H1 (cell line): ENCODE measurements at regions not wholly inside any gene's neighbourhood (a gene's known extent, or its start where the extent isn't known, plus 50 kb on each side); places are given as distances from the start of the nearest gene placed in this dataset.
"Not testable (repeated sequence)": the region's sequence is repeated elsewhere in the genome, so short reads cannot be mapped to it uniquely, and the experiment has no call there.

Experiments used
- CTCF ChIA-PET: fragments of 300-600 bp; sonication (Branson Sonifier 250); formaldehyde crosslinking; loops from one replicate; lab custom pipeline; 2021; ENCODE audit not compliant: partially characterized antibody; lab: Charles Lee
- POLR2A ChIA-PET: fragments of 300-600 bp; sonication (Branson Sonifier 250); formaldehyde crosslinking; loops from one replicate; lab custom pipeline; 2021; ENCODE audit warnings: inconsistent platforms; ENCODE audit not compliant: partially characterized antibody; lab: Charles Lee
- DNase-seq, 2 experiments: peaks; one replicate each; pipeline versions ENCODE4 v3.0.0 to v3.0.0-alpha.2; 2010 to 2022; ENCODE audit warnings: low spot score in 2 of 2, low read depth in 1 of 2, mixed read lengths in 1 of 2
- FAIRE-seq: peaks from 2 replicates; lab custom pipeline; 2011; peaks lifted over from hg19 to GRCh38; lab: Jason Lieb, UNC
- H2AFZ ChIP-seq: 2 replicates; pipeline ENCODE4 v1.8.1; 2012; ENCODE audit warnings: low read length, inconsistent platforms
- H2AK5ac ChIP-seq: 2 replicates; pipeline ENCODE4 v1.6.1; 2013; ENCODE audit warnings: low read depth, low read length
- H2BK120ac ChIP-seq: replicated peaks from 2 replicates; pipeline ENCODE3; 2013; ENCODE audit warnings: low read depth, low read length, inconsistent platforms
- H2BK12ac ChIP-seq: 2 replicates; pipeline ENCODE4 v1.6.1; 2013; ENCODE audit warnings: low read depth, low read length
- H2BK15ac ChIP-seq: 2 replicates; pipeline ENCODE4 v1.6.1; 2013; ENCODE audit warnings: low read length
- H2BK20ac ChIP-seq: 2 replicates; pipeline ENCODE4 v1.6.1; 2013; ENCODE audit warnings: low read length
- H2BK5ac ChIP-seq: 2 replicates; pipeline ENCODE4 v1.6.1; 2013; ENCODE audit warnings: low read depth, low read length
- H3K14ac ChIP-seq: 2 replicates; pipeline ENCODE4 v1.6.1; 2013; ENCODE audit warnings: inconsistent platforms; ENCODE audit not compliant: insufficient read length
- H3K18ac ChIP-seq: 2 replicates; pipeline ENCODE4 v1.6.1; 2013; ENCODE audit warnings: low read length; ENCODE audit errors: extremely low read depth
- H3K23ac ChIP-seq: 2 replicates; pipeline ENCODE4 v1.6.1; 2013; ENCODE audit warnings: inconsistent platforms; ENCODE audit not compliant: insufficient read length
- H3K23me2 ChIP-seq: 2 replicates; pipeline ENCODE4 v1.6.1; 2013; ENCODE audit warnings: low read depth, low read length
- H3K27ac ChIP-seq: 2 replicates; pipeline ENCODE4 v1.6.1; 2011; ENCODE audit warnings: low read depth, low read length, inconsistent platforms
- H3K27me3 ChIP-seq, 4 experiments: replicated peaks in 1 of 4; 1 replicate in 1 of 4; 2 replicates in 3 of 4; pipeline versions ENCODE4 v1.6.1 to v1.8.1; 2011 to 2013; ENCODE audit warnings: low read length in 3 of 4, mild to moderate bottlenecking in 3 of 4, inconsistent platforms in 2 of 4, mixed read lengths in 2 of 4, moderate library complexity in 1 of 4; ENCODE audit not compliant: control insufficient read depth in 3 of 4, insufficient read depth in 3 of 4; ENCODE audit errors: extremely low read depth in 1 of 4
- H3K36me3 ChIP-seq, 4 experiments: 2 replicates each; pipeline versions ENCODE4 v1.6.1 to v1.8.1; 2011 to 2013; ENCODE audit warnings: mild to moderate bottlenecking in 4 of 4, low read length in 3 of 4, moderate library complexity in 2 of 4, control low read depth in 1 of 4, inconsistent platforms in 1 of 4; ENCODE audit not compliant: insufficient read depth in 4 of 4, control insufficient read depth in 2 of 4
- H3K4ac ChIP-seq: replicated peaks from 2 replicates; pipeline ENCODE3; 2013; ENCODE audit warnings: low read length, low read depth, mixed read lengths, inconsistent platforms; ENCODE audit not compliant: insufficient read length
- H3K4me1 ChIP-seq, 4 experiments: replicated peaks in 1 of 4; 1 replicate in 1 of 4; 2 replicates in 3 of 4; pipeline versions ENCODE4 v1.6.1 to v1.8.1; 2011 to 2013; ENCODE audit warnings: low read length in 3 of 4, inconsistent platforms in 2 of 4, mixed read lengths in 1 of 4; ENCODE audit not compliant: insufficient read depth in 4 of 4, control insufficient read depth in 3 of 4
- H3K4me2 ChIP-seq, 2 experiments: 2 replicates each; pipeline versions ENCODE4 v1.6.1 to v1.8.1; 2011 to 2013; ENCODE audit warnings: low read depth in 2 of 2, low read length in 2 of 2, control low read depth in 1 of 2, inconsistent platforms in 1 of 2, mild to moderate bottlenecking in 1 of 2; ENCODE audit not compliant: insufficient read depth in 1 of 2
- H3K4me3 ChIP-seq, 4 experiments: fragments of 200-600, 300-600 bp in 1 of 4; sonication (generic), shearing (Covaris generic), sonication (Bioruptor Twin) in 1 of 4; 2 replicates each; pipeline versions ENCODE4 v1.5.1 to v1.8.1; 2011 to 2016; ENCODE audit warnings: low read length in 4 of 4, low read depth in 3 of 4, control low read depth in 2 of 4, inconsistent platforms in 2 of 4, mild to moderate bottlenecking in 2 of 4, mixed read lengths in 1 of 4, moderate library complexity in 1 of 4; ENCODE audit not compliant: insufficient read depth in 2 of 4; ENCODE audit errors: extremely low read depth in 1 of 4
- H3K56ac ChIP-seq: replicated peaks from 2 replicates; pipeline ENCODE3; 2013; ENCODE audit warnings: low read depth, mild to moderate bottlenecking, mixed read lengths, low read length, inconsistent platforms; ENCODE audit not compliant: insufficient read length
- H3K79me1 ChIP-seq: 2 replicates; pipeline ENCODE4 v1.6.1; 2013; ENCODE audit warnings: low read depth, low read length, control low read depth
- H3K79me2 ChIP-seq, 2 experiments: 2 replicates each; pipeline versions ENCODE4 v1.6.1 to v1.8.1; 2012 to 2013; ENCODE audit warnings: low read length in 2 of 2, mild to moderate bottlenecking in 2 of 2, inconsistent platforms in 1 of 2; ENCODE audit not compliant: insufficient read depth in 2 of 2, control insufficient read depth in 1 of 2
- H3K9ac ChIP-seq, 4 experiments: replicated peaks in 1 of 4; 1 replicate in 1 of 4; 2 replicates in 3 of 4; pipeline versions ENCODE4 v1.6.1 to v1.8.1; 2011 to 2013; ENCODE audit warnings: low read depth in 3 of 4, low read length in 3 of 4, control low read depth in 2 of 4, mild to moderate bottlenecking in 2 of 4, moderate library complexity in 2 of 4, inconsistent platforms in 1 of 4; ENCODE audit errors: extremely low read depth in 1 of 4
- H3K9me3 ChIP-seq, 2 experiments: 2 replicates each; pipeline versions ENCODE4 v1.6.1 to v1.8.1; 2012 to 2013; ENCODE audit warnings: mild to moderate bottlenecking in 2 of 2, moderate library complexity in 2 of 2, control low read depth in 1 of 2, inconsistent platforms in 1 of 2, low read depth in 1 of 2, low read length in 1 of 2, mixed read lengths in 1 of 2; ENCODE audit not compliant: insufficient read depth in 2 of 2
- H4K20me1 ChIP-seq, 2 experiments: replicated peaks in 1 of 2; 2 replicates each; pipeline versions ENCODE3 to v1.8.1; 2011 to 2013; ENCODE audit warnings: inconsistent platforms in 2 of 2, low read length in 2 of 2, mild to moderate bottlenecking in 1 of 2; ENCODE audit not compliant: insufficient read depth in 2 of 2, control insufficient read depth in 1 of 2
- H4K5ac ChIP-seq: 2 replicates; pipeline ENCODE4 v1.6.1; 2013; ENCODE audit warnings: low read length, low read depth, mixed read lengths, inconsistent platforms; ENCODE audit not compliant: insufficient read length
- H4K8ac ChIP-seq: 2 replicates; pipeline ENCODE4 v1.8.0; 2013; ENCODE audit warnings: mild to moderate bottlenecking, moderate library complexity, low read length, inconsistent platforms; ENCODE audit not compliant: insufficient read depth; ENCODE audit errors: extremely low read depth
- H4K91ac ChIP-seq: replicated peaks from 2 replicates; pipeline ENCODE3; 2013; ENCODE audit warnings: low read length, mixed read lengths, inconsistent platforms; ENCODE audit not compliant: insufficient read length
- ASH2L ChIP-seq: fragments of 200-600, 300-600 bp; sonication (generic); IDR thresholded peaks from one replicate; pipeline ENCODE4 v1.7.1; 2017; ENCODE audit warnings: low read length
- RBBP5 ChIP-seq: IDR thresholded peaks from 2 replicates; pipeline ENCODE4 v1.7.1; 2012; ENCODE audit warnings: low read depth, mild to moderate bottlenecking, inconsistent platforms, low read length, moderate library complexity, borderline replicate concordance
- WGBS, 2 experiments: shearing (Covaris generic) in 1 of 2; methylation state at CpG; one replicate each; pipeline versions ENCODE4 v1.1.6 to v1.1.7; 2013 to 2015; ENCODE audit warnings: low lambda C conversion rate in 2 of 2, mixed read lengths in 2 of 2, inconsistent platforms in 1 of 2, low coverage in 1 of 2, missing lambda C conversion rate in 1 of 2; ENCODE audit not compliant: insufficient replicate concordance in 2 of 2, insufficient coverage in 1 of 2, insufficient read length in 1 of 2; ENCODE audit errors: extremely low coverage in 1 of 2, missing lambda C conversion rate in 1 of 2; 5-methylcytosine and 5-hydroxymethylcytosine counted together

- CTCF ChIA-PET, FAIRE-seq: not testable (repeated sequence)
Observed at GRCh38 chr3:99294092-99294491, 344.3 kb upstream of the COL8A1 start.

More at GRCh38 chr3:99294092-99294491, 344.3 kb upstream of the COL8A1 start:
- H3K27ac ChIP-seq, H3K14ac ChIP-seq, H4K91ac ChIP-seq, H3K36me3 ChIP-seq, H4K20me1 ChIP-seq, H2AK5ac ChIP-seq, H3K79me1 ChIP-seq, H2BK20ac ChIP-seq, H3K79me2 ChIP-seq, H4K8ac ChIP-seq, H3K56ac ChIP-seq, H3K9me3 ChIP-seq, H3K23ac ChIP-seq, H4K5ac ChIP-seq, H3K9ac ChIP-seq, H3K27me3 ChIP-seq, H2BK15ac ChIP-seq, H3K4me1 ChIP-seq, H2BK5ac ChIP-seq, H3K23me2 ChIP-seq: not testable (repeated sequence)
- H3K4ac ChIP-seq, result peak overlapping the region; percentile 7
- peak in 1 of 2 experiments; percentile 58 for DNase-seq
- peak; percentile 71 for TF ChIP-seq ASH2L
- TF ChIP-seq RBBP5, result 0 out of 2 replicates have a peak, but pooled peaks have one; percentile 68
- 10% methylated on average over 6 of the region's 8 CpGs; no CpG with 5 or more reads in 1 of the 2 experiments for WGBS, 2 experiments
- H3K18ac ChIP-seq, result peak overlapping the region; percentile 32
- H2BK120ac ChIP-seq, result peak overlapping the region; percentile 64
- peak overlapping the region; percentile 29; the same call in 1 of the 2 replicates for H2BK12ac ChIP-seq
- 0 out of 2 replicates have a peak overlapping the region, but pooled peaks have one; percentile 8 for H2AFZ ChIP-seq
- POLR2A ChIA-PET, result interaction anchor here (1.5 kb wide), 1 partner anchor 343 kb away, joined by 3 read pairs; no protein-coding TSS in a partner anchor
- H3K4me2 ChIP-seq, result peak overlapping the region; percentile 61 to 89
- H3K4me3 ChIP-seq, result peak overlapping the region in 2 of 4 experiments; percentile 23 to 48; a peak in 5 of 8 replicates
